Astrocyte of the spinal cord (primary cell): ENCODE measurements at regions not wholly inside any gene's neighbourhood (a gene's known extent, or its start where the extent isn't known, plus 50 kb on each side); places are given as distances from the start of the nearest gene placed in this dataset.

ENCODE experiments used
- DNase-seq: peaks from one replicate; pipeline ENCODE4 v3.0.0; 2011; ENCODE audit warnings: low read depth, low spot score
- H3K4me3 ChIP-seq: 2 replicates; pipeline ENCODE4 v1.5.1; 2011; ENCODE audit warnings: low read depth, mild to moderate bottlenecking, low read length, moderate library complexity
- CTCF ChIP-seq: IDR thresholded peaks from 2 replicates; pipeline ENCODE4 v1.5.1; 2012; ENCODE audit warnings: low read depth, mild to moderate bottlenecking, low read length, inconsistent platforms
- in situ Hi-C: cut with HindIII; loops from 2 replicates; pipeline ENCODE4 v1.10.0; 2017; ENCODE audit warnings: low sequenced_read_pairs

- no peak for DNase-seq
- in situ Hi-C loops, result no loop called here
- no peak for TF ChIP-seq CTCF
- no peak overlapping the region for H3K4me3 ChIP-seq
Measured at GRCh38 chr11:104366321-104366734, 202.4 kb upstream of the PDGFD start.

GRCh38 chr11:104365676-104366075, 201.7 kb upstream of the PDGFD start:
- DNase-seq, result no peak
- TF ChIP-seq CTCF, result no peak
- H3K4me3 ChIP-seq, result no peak overlapping the region
- in situ Hi-C loops, result no loop called here

- in situ Hi-C loops, result no loop called here
- no peak for DNase-seq
- no peak for TF ChIP-seq CTCF
- H3K4me3 ChIP-seq, result no peak overlapping the region
Measured at GRCh38 chr11:104361975-104362374, 198.0 kb upstream of the PDGFD start.

- no peak overlapping the region for H3K4me3 ChIP-seq
- in situ Hi-C loops, result no loop called here
- TF ChIP-seq CTCF, result no peak
- no peak for DNase-seq
Measured at GRCh38 chr11:104352036-104352435, 188.1 kb upstream of the PDGFD start.

GRCh38 chr11:104343578-104343977, 179.6 kb upstream of the PDGFD start:
- in situ Hi-C loops, result no loop called here
- DNase-seq, result no peak
- TF ChIP-seq CTCF, result peak; percentile 41
- H3K4me3 ChIP-seq, result no peak overlapping the region

- no peak for TF ChIP-seq CTCF
- H3K4me3 ChIP-seq, result no peak overlapping the region
- in situ Hi-C loops, result no loop called here
- no peak for DNase-seq
Measured at GRCh38 chr11:104340590-104340989, 176.6 kb upstream of the PDGFD start.

- no peak for TF ChIP-seq CTCF
- no peak overlapping the region for H3K4me3 ChIP-seq
- in situ Hi-C loops, result no loop called here
- DNase-seq, result no peak
Measured at GRCh38 chr11:104339380-104339831, 175.5 kb upstream of the PDGFD start.
